Caki2 (cell line): ENCODE measurements at regions not wholly inside any gene's neighbourhood (a gene's known extent, or its start where the extent isn't known, plus 50 kb on each side); places are given as distances from the start of the nearest gene placed in this dataset.

Experiments
- DNase-seq: peaks from one replicate; pipeline ENCODE4 v3.0.0-alpha.2; 2015; ENCODE audit warnings: low read depth
- in situ Hi-C: cut with HindIII; loops from 2 replicates; pipeline ENCODE4 v1.10.0; 2016; ENCODE audit warnings: low sequenced_read_pairs, low pct_unique_long_range_greater_than_20kb, mixed read lengths

DNA sequence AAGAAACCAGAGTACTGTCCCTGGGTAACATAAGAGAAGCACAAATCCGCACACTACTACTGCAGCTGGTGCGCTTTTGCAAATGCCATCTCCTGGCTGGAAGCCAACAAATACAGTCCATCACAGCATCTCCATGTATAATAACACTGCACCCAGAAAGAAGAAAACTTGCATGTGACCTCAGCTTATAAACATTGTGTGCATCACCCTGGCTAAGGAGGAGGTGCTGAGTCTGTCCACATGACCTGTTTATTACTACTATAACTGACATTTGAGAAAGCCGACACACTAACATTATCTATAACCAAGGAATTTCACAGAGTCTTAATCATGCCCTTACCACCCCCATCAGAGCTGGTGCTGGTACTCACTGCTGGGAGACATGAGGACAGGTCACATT is 516.8 kb downstream of the CFAP47 start:
- in situ Hi-C loops = no loop called here
- DNase-seq = peak; percentile 32

DNA sequence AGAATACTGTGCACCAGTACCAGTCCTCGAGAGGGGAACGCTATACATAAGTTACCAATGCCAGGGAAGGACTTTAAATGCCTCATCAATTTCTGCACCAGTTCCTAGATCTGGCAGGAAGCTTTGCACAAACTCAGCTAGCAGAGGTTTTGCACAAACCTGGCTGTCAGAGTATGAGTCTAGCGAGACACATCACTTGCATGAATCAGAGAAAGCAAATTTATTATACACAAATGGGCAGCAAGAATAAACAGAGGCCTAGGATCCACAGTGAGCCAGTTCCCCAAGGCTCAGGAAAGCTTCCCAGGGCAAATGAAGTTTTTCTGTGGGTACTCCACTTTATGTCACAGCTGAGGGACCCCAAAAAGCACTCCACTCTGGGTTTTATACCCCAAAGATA is 523.5 kb downstream of the CFAP47 start:
- in situ Hi-C loops = no loop called here
- no peak for DNase-seq

DNA sequence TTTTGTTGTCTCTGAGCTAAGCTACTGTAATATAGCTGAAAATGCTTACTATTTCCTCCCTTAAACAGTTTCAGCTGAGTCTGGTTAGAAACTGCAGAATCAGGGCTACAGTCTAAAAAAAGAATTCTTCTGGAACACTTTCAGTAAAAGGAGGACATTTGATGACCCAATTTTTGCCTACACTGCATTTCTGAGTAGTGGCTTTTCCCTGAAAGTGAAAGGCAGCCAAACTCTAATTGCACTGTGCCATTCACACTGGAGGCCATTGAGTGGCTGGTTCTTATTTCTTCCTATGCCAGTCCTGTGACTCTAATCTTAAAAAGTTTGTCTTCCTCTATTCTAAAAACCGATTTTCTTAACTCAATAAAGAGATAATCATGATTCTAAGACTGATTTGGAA is 526.0 kb downstream of the CFAP47 start:
- in situ Hi-C loops = no loop called here
- DNase-seq = no peak

DNA sequence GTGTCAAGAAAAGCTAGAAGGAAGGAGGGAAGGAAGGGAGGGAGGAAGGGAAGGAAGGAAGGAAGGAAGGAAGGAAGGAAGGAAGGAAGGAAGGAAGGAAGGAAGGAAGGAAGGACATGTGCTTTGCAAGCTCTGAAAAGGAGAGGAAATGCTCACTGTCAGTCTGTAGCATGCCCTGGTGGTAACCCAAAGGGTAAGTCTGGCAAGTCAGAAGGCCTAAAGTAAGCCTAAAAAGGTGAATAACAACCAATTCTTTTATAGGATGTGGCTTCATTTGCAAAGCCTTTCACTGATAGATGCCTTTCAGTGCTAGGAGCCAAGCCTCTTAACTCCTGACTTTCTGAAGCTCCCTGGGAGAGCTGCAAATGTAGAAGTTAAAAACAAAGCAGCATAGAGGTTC is 542.6 kb downstream of the CFAP47 start:
- no peak for DNase-seq
- in situ Hi-C loops = no loop called here

DNA sequence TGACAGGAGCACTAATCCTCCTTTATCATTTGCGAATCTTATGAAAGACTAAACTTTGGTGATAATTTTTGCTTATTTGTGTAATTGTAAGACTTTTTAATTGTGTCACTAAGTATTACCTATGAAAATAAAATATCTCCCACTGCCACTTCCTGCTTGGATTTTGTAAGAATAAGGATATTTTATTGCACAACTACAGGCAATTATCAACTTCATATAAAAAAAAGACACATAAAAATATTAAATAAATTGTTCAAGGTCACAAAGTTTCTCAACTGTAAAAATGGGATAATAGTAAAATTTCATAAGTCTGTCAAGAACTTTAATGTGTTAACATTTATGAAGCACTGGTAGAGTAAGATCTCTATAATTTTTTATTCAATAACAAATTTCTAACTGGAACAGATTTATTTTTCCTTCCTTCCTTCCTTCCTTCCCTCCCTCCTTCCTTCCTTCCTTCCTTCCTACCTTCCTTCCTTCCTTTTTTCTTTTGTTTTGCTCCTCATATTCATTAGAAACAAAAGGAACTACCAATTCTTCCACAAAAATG is 527.6 kb upstream of the FAM47C start:
- in situ Hi-C loops = no loop called here

DNA sequence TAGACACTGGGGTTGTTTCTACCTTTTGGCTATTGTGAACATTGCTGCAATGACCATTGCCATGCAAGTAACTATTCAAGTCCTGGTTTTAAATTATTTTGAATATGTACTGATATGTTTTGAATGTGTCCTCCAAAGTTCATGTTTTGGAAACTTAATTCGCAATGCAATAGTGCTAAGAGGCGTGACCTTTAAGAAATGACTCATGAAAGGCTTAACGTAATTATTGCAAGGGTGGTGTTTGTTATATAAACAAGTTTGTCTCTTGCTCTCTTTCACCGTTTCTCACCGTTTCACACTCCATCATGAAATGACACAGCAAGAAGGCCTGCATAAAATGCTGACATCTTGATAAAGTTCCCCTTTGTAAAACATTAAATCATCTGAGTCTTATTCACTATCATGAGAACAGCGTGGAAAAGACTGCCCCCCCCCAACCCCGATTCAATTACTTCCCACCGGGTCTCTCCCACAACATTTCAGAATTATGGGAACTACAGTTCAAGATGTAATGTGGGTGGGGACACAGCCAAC is 506.9 kb upstream of the FAM47C start:
- in situ Hi-C loops = no loop called here
- peak; percentile 35 for DNase-seq

More for the DNA sequence above, 527.6 kb upstream of the FAM47C start:
- DNase-seq = no peak

DNA sequence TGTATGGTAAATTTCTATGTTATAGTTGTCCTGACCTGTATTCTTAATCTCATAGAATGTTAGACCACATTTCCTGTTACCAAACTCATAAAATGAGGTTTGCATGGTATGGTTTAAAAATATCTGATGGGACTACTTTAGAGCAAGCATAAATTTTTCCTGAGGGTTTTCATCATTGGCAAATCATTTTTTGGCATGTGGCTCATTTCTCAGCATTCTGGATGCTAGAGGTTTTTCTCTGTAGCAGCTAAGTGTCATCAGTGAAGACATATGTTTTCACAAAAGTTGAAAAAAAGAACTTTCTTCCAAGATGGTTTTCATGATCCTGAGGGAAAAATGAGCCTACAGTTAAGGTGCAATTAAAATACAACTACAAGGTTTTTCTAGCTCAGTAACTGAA is 503.5 kb upstream of the FAM47C start:
- no peak for DNase-seq
- in situ Hi-C loops = no loop called here

DNA sequence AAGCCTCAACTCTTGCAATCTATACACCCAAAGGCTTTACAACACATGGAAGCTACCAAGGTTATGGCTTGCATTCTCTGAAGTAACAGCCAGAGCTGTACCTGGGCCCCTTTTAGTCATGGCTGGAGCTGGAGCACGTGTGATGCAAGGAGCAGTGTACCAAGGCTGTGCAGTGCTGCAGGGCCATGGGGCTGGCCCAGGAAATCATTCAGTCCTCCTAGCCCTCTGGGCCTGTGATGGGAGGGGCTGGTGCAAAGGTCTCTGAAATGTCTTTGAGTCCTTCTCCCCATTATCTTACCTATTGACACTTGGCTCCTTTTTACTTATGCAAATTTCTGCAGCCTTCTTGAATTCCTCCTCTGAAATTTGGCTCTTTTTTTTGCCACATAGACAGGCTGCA is 500.1 kb upstream of the FAM47C start:
- no peak for DNase-seq
- in situ Hi-C loops = no loop called here

DNA sequence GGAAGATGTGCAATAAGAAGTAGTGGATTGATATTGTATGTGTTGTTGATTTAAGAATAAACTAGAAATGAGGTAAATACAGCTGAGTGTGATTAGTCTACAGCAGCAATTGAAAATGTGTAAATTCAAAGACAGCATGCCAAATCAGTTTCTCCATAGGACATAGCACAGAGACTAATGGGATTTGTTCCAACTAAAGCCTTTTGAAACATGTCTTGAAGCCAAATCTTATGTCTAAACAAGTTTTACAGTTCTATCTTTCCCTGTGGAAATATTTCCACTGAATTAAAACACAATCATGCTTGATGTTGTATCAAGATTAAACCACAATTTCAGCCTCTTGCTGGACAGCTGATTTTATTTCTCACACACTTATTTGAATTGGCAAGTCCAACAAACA is 497.4 kb upstream of the FAM47C start:
- DNase-seq = no peak
- in situ Hi-C loops = no loop called here

DNA sequence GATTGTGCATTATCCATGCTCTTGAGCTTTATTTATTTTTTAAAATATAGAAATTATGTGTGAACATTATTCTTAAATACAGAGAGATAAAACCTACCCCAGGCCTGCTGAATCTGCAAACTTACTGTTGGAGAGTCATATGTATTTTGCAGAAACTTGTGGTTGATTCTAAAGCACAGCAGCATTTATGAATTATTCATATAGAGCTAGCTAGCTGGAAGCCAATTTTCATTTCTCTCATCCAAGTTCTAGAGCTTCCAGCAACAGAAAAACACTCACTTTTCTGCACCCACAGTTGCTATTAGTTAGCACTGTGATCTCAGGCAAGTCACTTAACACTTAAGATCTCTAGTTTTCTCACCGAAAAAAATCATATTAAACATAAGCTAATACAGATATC is 479.5 kb upstream of the FAM47C start:
- in situ Hi-C loops = no loop called here
- no peak for DNase-seq

DNA sequence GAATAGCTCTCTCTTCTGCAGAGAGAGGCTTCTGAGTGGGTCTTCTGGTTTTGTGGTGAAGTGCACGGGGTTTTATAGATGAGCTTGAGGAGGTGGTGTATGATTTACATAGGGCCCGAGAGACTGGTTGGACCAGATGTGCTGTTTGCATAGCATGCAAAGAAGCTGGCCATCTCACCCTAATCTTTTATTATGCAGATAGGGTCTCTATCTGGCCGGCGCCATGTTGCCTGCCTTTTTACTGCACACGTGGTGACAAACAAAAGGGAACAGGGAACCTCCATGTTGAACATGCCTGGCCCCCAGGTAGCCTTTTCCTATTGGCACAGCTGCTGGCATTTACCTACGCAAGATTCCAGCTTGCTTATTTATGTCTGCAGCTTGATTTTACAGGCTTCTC is 473.3 kb upstream of the FAM47C start:
- in situ Hi-C loops = no loop called here
- DNase-seq = no peak

DNA sequence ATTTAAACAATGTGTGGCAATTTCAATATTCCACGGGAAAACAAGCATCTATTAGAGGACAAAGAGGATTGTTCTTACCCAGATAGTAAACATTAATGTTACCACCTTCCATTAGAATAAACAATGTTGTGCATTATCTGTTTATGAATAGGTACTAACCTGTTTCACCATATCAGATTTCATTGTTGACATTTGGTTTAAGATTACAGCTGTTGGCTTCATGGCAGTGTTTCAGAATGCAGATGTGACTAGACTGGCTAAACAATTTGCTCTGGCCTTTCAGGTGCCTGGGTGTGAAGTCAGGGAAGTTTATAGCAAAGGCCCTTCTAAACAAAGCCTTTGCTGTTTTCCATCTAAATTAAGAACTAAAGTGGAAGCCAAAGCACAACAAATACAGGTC is 464.7 kb upstream of the FAM47C start:
- in situ Hi-C loops = no loop called here
- no peak for DNase-seq

DNA sequence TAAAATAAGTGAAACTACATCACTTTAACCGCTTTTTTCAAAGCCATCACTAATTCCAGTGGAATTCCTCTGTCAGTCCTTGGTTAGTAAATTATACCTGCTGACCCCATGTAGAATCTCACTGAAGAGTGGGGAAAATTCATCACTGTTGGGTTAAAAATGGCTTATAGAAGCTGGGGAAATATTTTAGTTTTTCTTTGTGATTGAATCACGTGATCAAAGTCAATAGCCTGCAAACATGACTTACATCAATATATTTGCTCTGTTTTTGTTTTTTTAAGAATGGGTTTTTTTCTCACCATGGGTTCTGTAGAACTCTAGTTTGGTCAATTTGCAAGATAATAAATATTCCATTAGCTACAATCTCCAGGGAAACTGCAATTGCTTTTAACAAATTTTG is 445.2 kb upstream of the FAM47C start:
- in situ Hi-C loops = no loop called here
- no peak for DNase-seq

DNA sequence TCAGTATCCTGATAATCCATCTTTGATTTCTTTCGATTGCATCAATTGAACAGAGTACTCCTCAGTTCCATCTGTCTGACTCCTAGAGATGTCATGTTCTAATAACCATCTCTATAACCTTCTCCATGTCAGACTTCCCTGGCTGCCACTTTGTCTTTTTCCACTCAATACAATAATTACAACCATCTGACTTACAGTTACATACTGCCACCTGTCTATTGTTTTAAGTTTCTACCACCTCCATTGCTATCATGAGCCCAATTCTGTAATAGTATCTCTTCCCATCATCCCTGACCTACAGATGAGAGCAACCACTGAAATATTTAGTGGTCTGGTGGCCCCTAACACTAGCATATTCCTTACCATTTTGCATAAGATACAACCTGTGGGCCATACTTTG is 439.2 kb upstream of the FAM47C start:
- peak; percentile 1 for DNase-seq
- in situ Hi-C loops = no loop called here

DNA sequence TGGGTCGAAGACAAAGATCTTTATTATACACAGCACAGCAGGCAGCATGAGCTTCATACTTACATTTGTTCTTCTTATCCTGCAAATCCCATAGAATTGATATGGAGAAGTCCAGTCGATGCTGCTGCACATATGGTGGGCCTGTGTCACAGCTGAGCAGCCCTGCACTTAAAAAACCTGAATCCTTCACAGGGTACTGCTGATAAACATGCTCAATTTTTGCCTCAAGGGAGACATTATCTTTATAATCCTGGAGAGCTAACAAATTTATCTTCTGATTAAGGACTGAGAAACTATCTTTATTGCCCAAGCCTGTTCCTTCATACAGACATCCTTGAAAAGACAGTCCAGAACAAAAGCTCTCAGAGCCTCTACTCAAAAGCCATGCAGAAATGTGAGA is 434.4 kb upstream of the FAM47C start:
- no peak for DNase-seq
- in situ Hi-C loops = no loop called here

DNA sequence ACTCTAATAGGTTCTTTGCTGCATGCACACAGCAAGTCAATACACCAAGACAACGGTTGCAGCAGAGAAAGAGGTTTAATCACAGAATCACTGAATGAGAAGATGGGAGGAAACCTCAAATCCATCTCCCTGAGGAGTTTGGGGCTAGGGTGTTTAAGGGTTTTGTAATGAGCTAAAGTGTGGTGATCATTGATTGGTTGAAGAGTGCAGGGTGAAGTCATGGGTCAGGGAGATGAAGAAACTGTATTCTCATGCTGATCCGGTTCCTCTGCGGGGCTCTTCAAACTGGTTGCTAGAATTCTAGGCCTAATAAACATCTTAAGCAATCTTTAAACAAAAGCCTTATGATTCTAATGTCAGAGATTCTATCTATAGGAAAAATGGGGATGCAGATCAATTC is 432.5 kb upstream of the FAM47C start:
- no peak for DNase-seq
- in situ Hi-C loops = no loop called here

DNA sequence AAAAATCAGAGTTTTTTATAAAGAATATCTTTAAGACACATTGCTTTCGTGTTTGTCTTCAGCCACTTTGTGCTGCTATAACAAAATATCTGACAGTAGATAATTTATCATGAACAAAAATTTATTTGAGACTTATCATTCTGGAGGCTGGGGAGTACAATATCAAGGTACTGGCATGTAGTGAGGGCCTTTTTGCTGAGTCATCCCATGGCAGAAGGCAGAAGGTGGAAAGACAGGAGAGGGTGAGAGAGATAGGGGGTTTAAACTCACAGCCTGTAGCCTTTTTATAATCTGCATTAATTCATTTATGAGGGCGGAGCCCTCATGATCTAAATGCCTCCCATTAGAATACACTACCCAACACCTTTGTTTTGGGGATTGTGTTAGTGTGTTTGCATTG is 431.2 kb upstream of the FAM47C start:
- no peak for DNase-seq
- in situ Hi-C loops = no loop called here

DNA sequence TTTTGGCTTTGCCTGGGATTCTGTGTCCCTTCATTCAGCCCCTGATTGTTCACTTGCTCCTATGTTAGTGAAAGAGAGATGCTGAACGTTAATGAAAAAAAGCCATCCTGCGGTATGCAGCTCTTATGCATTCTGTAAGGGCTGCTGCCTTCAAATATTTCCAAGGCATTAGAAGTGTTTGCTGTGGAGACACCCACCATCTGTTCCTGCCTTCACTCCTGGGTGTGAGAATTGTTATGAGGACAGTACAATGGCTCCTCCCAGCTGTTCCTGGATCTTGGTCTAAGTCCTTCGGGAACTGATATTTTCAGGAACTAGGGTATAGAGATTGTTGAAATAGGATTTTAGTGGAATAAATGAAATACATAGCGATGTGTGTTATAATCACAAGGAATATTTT is 427.1 kb upstream of the FAM47C start:
- in situ Hi-C loops = no loop called here
- DNase-seq = no peak

DNA sequence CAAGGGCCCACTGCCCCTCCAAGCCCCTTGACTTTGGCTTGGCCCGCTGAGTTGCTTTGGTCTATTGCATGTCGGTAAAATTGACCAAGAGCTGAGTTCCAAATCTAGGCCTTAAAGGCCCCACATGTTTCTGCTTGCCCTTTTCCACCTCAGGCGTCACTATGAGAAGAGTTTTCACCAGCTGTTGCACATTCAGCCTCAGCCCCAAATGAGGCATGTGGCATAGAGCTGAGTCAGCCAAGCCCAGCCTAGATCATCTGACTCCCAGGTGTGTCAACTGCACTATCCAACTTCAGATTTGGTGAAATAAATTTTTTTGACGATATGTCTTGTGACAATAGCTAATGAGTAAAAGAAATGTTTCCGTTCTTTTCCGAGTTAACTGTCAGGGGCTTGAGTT is 424.5 kb upstream of the FAM47C start:
- DNase-seq = no peak
- in situ Hi-C loops = no loop called here

DNA sequence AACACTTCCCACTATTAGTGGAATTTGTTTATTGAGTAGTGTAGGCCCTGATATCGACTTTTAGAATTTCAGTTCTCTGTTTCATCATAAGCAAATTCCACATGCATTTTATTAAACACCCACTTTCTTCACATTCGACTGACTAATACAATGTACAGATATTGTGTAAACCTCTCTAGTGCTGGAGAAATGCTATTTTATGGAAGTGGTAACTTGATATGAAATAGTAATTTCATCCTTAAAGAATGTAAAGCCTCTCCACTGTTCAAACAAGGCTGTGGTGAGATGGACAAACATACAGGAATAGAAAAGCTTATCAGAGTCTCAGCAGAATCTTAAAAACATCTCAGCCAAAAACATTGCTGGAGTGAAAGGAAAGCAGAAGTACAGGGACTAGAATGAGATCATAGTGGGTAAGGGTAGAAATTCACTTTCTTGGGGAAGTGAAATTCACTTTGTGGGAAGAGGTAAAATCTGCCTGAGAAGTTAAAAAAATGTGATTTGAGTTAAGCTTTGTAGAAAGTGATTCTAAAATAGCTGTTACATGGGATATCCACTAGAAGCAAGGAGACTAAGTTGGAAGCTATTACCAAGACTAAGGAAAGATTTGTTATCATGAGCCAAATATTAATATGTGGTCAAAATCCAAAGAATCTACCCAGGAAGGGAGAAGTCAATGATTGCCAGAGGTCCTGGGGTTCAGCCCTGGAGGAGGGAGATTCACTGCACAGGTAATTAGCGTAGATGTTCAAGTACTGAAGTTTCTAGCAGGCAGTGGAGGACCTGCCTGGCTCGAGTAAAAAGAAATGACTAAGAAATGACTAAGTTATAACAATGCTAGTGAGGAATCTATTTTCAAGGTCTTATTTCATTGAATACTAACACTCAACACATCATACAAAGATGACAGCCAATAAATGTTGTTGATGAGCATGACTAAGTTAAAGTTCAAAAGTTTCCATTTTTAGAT is 398.3 kb upstream of the FAM47C start:
- no peak for DNase-seq
- in situ Hi-C loops = no loop called here
